ENCODE measurements at regions not wholly inside any gene's neighbourhood (a gene's known extent, or its start where the extent isn't known, plus 50 kb on each side); places are given as distances from the start of the nearest gene placed in this dataset.

- H3K4me3 ChIP-seq (ENCODE audit: control insufficient read depth, low read depth, low read length) = no peak overlapping the region
- no peak for DNase-seq (ENCODE audit: low read depth)
- no peak for TF ChIP-seq CTCF (IDR thresholded peaks at IDR 0.05; ENCODE audit: control insufficient read depth, insufficient read depth, low read depth, low read length, missing control alignments)
Observed at GRCh38 chr1:5009376-5010065, 355.1 kb downstream of the AJAP1 start.

GRCh38 chr1:5005171-5005570 lies 350.8 kb downstream of the AJAP1 start:
- DNase-seq (ENCODE audit: low read depth) = no peak
- no peak for TF ChIP-seq CTCF (IDR thresholded peaks at IDR 0.05; ENCODE audit: control insufficient read depth, insufficient read depth, low read depth, low read length, missing control alignments)
- H3K4me3 ChIP-seq (ENCODE audit: control insufficient read depth, low read depth, low read length) = no peak overlapping the region

GRCh38 chr1:5002676-5003075 lies 348.3 kb downstream of the AJAP1 start:
- TF ChIP-seq CTCF (IDR thresholded peaks at IDR 0.05; ENCODE audit: control insufficient read depth, insufficient read depth, low read depth, low read length, missing control alignments) = no peak
- no peak for DNase-seq (ENCODE audit: low read depth)
- no peak overlapping the region for H3K4me3 ChIP-seq (ENCODE audit: control insufficient read depth, low read depth, low read length)

- no peak overlapping the region for H3K4me3 ChIP-seq (ENCODE audit: control insufficient read depth, low read depth, low read length)
- no peak for TF ChIP-seq CTCF (IDR thresholded peaks at IDR 0.05; ENCODE audit: control insufficient read depth, insufficient read depth, low read depth, low read length, missing control alignments)
- DNase-seq (ENCODE audit: low read depth) = no peak
Observed at GRCh38 chr1:5001466-5001865, 347.1 kb downstream of the AJAP1 start.

GRCh38 chr1:4986306-4986705 lies 331.9 kb downstream of the AJAP1 start:
- DNase-seq (ENCODE audit: low read depth) = no peak
- TF ChIP-seq CTCF (IDR thresholded peaks at IDR 0.05; ENCODE audit: control insufficient read depth, insufficient read depth, low read depth, low read length, missing control alignments) = no peak
- no peak overlapping the region for H3K4me3 ChIP-seq (ENCODE audit: control insufficient read depth, low read depth, low read length)

GRCh38 chr1:4984841-4985240 lies 330.4 kb downstream of the AJAP1 start:
- H3K4me3 ChIP-seq (ENCODE audit: control insufficient read depth, low read depth, low read length) = no peak overlapping the region
- TF ChIP-seq CTCF (IDR thresholded peaks at IDR 0.05; ENCODE audit: control insufficient read depth, insufficient read depth, low read depth, low read length, missing control alignments) = no peak

More at GRCh38 chr1:4984841-4985240, 330.4 kb downstream of the AJAP1 start:
- DNase-seq (ENCODE audit: low read depth) = no peak
